Effector CD8-positive, alpha-beta T cell (primary cell): ENCODE measurements at regions not wholly inside any gene's neighbourhood (a gene's known extent, or its start where the extent isn't known, plus 50 kb on each side); places are given as distances from the start of the nearest gene placed in this dataset.

Experiments used
- DNase-seq: peaks from one replicate; lab custom pipeline; 2025; lab: John Stamatoyannopoulos, UW

- no peak for DNase-seq
Observed at GRCh38 chr7:148950806-148951205, 66.7 kb upstream of the EZH2 start.

DNA sequence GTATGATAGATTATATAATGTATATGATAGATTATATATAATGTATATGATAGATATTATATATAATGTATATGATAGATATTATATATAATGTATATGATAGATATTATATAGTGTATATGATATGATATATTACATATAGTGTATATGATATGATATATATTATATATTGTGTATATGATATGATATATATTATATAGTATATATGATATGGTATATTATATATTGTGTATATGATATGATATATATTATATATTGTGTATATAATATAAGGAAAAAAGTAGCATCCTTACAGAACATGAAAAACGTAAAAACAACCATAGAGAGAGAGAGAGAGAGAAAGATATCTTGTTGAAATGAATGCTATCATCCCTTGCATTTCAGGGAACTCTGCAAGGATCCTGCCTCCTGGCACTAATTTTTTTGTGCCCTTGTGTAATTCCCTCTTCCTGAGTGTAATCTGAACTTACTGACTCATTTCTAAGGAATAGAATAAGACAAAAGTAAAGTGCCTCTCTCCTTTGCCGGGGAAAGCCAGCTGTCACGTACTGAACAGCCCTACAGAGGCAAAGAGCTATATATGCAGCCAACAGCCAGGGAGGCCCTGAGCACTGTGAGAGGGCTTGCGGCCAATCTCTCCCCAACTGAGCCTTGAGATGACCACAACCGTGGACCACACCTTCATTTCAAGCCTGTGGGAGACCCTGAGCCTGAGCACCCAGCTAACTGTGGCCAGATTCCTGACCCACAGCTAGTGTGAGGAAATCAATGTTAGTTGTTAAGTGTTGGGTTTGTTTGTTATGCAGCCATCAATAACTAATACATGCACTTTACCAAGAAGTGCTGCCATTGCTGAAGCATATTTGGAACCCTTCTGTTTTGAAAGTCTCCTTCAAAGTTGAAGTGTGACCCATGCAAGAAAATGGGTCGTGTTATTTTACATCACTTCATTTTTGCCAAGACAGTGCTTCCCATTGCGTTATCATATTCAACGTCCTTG is 61.1 kb upstream of the EZH2 start:
- DNase-seq, result no peak

DNA sequence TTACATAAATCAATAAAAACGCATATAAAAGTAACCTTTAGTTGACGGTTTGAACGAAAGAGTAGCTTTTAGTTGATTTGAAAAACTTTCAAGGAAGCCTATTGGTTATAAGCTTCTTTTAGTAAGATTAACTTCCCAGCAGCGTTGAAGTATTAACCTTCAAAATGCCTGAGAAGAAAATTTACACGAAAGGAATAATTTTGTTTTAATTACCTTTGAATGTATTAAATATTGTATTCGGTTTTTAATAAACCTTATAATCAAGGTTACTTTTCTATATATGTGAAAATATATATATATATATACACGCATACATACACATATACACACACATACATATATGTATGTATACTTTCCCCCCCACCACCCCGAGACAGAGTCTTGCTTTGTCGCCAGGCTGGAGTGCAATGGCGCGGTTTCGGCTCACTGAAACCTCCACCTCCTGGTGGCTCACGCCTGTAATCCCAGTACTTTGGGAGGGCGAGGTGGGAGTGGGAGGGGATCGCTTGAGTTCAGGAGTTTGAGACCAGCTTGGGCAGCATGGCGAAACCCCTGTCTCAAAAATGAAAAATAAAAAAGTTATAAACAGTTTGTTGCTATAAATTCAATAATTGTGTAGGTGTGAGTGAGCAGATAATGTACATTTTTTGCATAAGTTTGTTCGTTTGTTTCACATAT is 57.6 kb upstream of the EZH2 start:
- peak; percentile 45 for DNase-seq

- DNase-seq, result peak; percentile 45
Observed at GRCh38 chr7:148940702-148941597, 56.9 kb upstream of the EZH2 start.

DNA sequence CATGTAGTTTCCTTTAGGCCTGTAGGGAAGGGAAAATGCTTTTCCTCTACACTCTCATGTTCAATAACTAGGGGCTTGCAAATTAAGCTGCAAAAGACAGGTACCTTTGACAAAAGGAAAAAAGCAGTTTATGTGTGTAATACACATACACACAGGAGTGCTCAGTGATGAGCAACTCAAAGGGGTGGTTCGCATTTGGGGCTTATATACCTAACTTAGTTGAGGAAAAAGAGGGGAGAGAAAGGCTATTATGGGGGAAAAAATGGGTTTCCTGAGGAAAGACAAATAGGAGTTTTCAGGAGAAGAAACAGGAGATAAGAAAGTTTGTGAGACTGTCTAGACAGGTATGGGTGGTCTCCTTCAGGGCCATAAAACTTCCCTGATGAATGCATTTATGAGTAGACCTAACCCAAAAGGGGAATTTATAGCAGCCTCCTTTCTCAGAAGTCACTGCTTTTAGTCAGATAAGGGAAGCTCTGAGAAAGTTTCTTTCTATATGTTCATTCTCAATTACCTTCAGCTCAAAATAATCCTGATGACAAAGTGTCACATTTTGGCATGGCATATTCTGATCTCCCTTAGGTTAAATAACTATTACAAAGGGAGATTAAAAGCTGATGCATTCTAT is 55.2 kb upstream of the EZH2 start:
- no peak for DNase-seq

DNA sequence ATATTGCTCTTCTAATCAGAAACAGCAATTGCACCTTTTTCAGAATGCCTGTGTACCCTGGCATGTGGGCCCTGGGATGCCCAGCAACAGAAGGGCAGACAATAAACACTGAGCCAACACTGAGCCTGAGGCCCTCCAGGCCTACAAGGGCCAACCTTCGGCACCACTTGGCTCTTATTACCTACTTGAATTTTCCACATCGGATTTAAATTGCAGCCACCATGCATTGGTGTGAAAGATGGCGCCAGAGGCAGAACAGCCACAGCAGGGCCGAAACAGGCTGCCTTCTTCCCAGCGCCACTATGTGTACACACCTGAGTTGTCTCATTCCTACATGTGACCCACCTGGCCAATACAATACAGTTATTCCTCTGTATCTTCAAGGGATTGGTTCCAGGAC is 51.4 kb upstream of the EZH2 start:
- no peak for DNase-seq
